ENCODE measurements at regions not wholly inside any gene's neighbourhood (a gene's known extent, or its start where the extent isn't known, plus 50 kb on each side); places are given as distances from the start of the nearest gene placed in this dataset.

DNA sequence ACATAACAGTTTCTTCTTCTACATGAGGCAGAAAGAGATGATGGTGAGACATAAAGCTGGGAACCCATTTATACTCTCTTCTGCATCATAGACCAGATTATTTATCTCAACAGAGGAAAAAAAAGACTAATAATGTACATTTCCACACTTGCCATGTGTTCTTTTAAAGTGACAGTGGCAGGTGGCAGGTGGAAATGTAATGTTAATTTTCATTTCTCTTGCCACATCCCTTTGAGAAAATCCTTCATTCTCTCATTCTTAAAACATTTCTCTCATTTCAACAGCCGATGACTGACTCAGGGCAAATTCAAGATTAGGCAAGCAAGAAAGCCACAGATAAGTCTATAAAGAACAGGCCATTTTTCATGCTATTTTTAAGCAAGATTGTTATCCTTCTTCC is 635.6 kb upstream of the SORCS1 start:
- H3K4me3 ChIP-seq (ENCODE audit: low read depth, low read length): no peak overlapping the region
- TF ChIP-seq, protein P1, sequence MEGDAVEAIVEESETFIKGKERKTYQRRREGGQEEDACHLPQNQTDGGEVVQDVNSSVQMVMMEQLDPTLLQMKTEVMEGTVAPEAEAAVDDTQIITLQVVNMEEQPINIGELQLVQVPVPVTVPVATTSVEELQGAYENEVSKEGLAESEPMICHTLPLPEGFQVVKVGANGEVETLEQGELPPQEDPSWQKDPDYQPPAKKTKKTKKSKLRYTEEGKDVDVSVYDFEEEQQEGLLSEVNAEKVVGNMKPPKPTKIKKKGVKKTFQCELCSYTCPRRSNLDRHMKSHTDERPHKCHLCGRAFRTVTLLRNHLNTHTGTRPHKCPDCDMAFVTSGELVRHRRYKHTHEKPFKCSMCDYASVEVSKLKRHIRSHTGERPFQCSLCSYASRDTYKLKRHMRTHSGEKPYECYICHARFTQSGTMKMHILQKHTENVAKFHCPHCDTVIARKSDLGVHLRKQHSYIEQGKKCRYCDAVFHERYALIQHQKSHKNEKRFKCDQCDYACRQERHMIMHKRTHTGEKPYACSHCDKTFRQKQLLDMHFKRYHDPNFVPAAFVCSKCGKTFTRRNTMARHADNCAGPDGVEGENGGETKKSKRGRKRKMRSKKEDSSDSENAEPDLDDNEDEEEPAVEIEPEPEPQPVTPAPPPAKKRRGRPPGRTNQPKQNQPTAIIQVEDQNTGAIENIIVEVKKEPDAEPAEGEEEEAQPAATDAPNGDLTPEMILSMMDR (IDR thresholded peaks at IDR 0.05; ENCODE audit: low read depth, low read length): no peak

DNA sequence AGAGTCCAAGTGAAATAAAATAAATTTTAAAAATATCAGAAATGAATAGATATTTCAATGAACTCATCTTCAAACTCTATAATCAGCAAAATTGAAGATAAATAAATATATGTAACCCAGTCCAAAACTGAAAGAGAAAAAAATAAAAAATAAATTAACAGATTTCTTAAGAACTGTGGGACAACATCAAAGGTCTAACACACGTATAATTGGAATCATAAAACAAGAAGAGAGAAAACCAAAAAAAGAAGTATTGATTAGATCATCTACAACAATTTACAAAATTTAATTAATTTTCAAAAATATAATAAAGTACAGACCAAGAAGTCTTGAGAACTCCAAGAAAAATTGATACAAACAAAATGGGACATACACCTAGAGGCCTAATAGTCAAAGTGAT is 625.8 kb upstream of the SORCS1 start:
- no peaks in the 10 kb centered on the region for H3K36me3 ChIP-seq
- H3K4me1 ChIP-seq: no peaks in the 10 kb centered on the region
- DNase-seq: no peak
- TF ChIP-seq, protein P1 (IDR thresholded peaks at IDR 0.05; ENCODE audit: low read depth, low read length): no peak
- H3K27me3 ChIP-seq: no peaks in the 10 kb centered on the region
- H3K4me3 ChIP-seq (ENCODE audit: low read depth, low read length): no peak overlapping the region
- no peaks in the 10 kb centered on the region for H3K9me3 ChIP-seq

More for the DNA sequence above, 635.6 kb upstream of the SORCS1 start:
- Histone ChIP-seq H3K36me3 (no peaks in the 10 kb centered on the region), H3K4me1 (no peaks in the 10 kb centered on the region), H3K9me3 (no peaks in the 10 kb centered on the region), H3K27me3 (no peaks in the 10 kb centered on the region)
- no peak for DNase-seq

DNA sequence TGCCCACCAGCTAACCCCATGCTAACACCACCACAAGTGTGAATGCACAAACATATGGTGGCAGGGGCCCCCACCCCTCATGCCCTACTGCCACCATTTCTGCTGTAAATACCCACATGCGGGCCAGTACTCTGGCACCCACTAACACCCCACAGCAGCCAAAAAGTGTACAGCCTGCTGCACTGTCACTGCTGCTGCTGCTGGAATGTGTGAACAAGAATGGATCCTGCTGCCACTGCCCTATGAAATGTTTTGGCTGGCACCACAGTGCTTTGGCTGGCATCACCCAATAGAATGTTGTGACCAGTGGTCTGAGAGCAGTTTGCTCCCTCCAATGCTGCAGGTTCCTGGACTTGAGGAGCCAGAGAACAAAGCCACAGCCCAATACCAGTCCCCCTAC is 606.6 kb upstream of the SORCS1 start:
- Histone ChIP-seq H3K9me3 (no peaks in the 10 kb centered on the region), H3K36me3 (no peaks in the 10 kb centered on the region), H3K27me3 (no peaks in the 10 kb centered on the region), H3K4me1 (no peaks in the 10 kb centered on the region), H3K4me3 (ENCODE audit: low read depth, low read length) (no peak overlapping the region)
- TF ChIP-seq, protein P1 (IDR thresholded peaks at IDR 0.05; ENCODE audit: low read depth, low read length): no peak
- DNase-seq: no peak

DNA sequence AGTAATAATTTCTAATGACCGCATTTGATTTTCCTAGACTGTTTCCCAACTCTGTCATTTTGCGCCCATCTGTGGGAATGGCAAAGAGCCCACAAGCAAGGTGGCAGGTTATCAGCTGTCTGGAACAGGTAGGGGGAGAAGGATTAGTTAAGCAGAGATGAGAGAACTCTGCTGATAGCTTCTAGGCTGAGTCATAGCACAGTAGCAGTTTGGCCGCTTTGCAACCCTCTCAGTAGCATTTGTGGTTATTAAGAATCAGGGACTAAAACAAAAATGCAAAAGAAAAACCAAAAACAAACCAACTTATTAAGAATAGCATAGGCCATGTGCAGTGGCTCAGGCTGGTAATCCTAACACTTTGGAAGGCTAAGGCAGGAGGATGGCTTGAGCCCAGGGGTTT is 602.7 kb upstream of the SORCS1 start:
- Histone ChIP-seq H3K4me1 (no peaks in the 10 kb centered on the region), H3K36me3 (no peaks in the 10 kb centered on the region), H3K9me3 (no peaks in the 10 kb centered on the region), H3K27me3 (no peaks in the 10 kb centered on the region), H3K4me3 (ENCODE audit: low read depth, low read length) (no peak overlapping the region)
- TF ChIP-seq, protein P1 (IDR thresholded peaks at IDR 0.05; ENCODE audit: low read depth, low read length): no peak
- DNase-seq: no peak

DNA sequence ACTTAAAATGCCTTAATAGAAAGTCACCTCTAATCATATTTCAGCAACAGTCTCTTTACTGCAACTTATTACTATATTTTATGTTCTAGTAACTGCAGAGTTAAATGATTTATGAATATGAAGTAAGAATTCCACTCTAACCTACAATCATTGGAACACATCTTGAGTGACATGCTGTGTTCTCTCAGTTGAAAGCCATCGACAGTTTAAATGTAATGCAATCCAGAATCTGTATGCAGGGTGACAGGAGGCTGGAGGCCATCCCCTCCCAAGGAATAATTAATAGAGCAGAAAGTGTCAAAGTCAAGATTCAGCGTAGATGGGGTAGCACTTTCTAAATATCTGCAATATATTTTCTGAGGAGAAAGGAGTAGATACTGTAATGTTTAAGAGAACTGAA is 590.3 kb upstream of the SORCS1 start:
- Histone ChIP-seq H3K4me1 (no peaks in the 10 kb centered on the region), H3K9me3 (no peaks in the 10 kb centered on the region), H3K27me3 (no peaks in the 10 kb centered on the region), H3K4me3 (ENCODE audit: low read depth, low read length) (no peak overlapping the region), H3K36me3 (no peaks in the 10 kb centered on the region)
- DNase-seq: no peak
- TF ChIP-seq, protein P1 (IDR thresholded peaks at IDR 0.05; ENCODE audit: low read depth, low read length): no peak

DNA sequence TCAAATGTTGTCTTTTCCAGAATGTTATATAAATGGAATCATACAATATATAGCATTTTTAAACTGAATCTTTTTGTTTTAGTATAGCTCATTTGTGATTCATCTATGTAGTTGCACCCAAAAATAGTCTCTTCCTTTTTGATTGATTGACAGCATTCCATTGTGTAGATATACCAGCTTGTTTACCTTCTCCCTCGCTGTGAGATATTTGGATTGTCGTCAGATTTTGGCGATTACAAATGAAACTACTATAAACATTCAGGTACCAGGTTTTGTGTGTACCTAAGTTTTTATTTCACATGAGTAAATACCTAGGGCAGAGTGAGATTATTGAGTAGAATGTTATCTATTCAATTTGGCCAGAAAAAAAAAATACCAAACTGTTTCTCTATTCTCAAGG is 584.7 kb upstream of the SORCS1 start:
- TF ChIP-seq, protein P1 (IDR thresholded peaks at IDR 0.05; ENCODE audit: low read depth, low read length): no peak

More for the DNA sequence above, 584.7 kb upstream of the SORCS1 start:
- Histone ChIP-seq H3K27me3 (no peaks in the 10 kb centered on the region), H3K9me3 (no peaks in the 10 kb centered on the region), H3K4me3 (ENCODE audit: low read depth, low read length) (no peak overlapping the region), H3K36me3 (no peaks in the 10 kb centered on the region), H3K4me1 (no peaks in the 10 kb centered on the region)
- DNase-seq: no peak
